Keratinocyte (primary cell): ENCODE measurements at regions not wholly inside any gene's neighbourhood (a gene's known extent, or its start where the extent isn't known, plus 50 kb on each side); places are given as distances from the start of the nearest gene placed in this dataset.

Experiments
- CTCF ChIP-seq, 3 experiments: IDR thresholded peaks in 1 of 3; conservative IDR thresholded peaks in 1 of 3; optimal IDR thresholded peaks in 1 of 3; 2 replicates in 2 of 3; 3 replicates in 1 of 3; pipeline versions ENCODE3 to v1.5.1; 2011; ENCODE audit warnings: low read length in 3 of 3, mild to moderate bottlenecking in 3 of 3, moderate library complexity in 2 of 3, control low read depth in 1 of 3, inconsistent platforms in 1 of 3; ENCODE audit not compliant: insufficient read depth in 2 of 3; ENCODE audit errors: extremely low read depth in 1 of 3
- EZH2 ChIP-seq: IDR thresholded peaks from one replicate; pipeline ENCODE4 v1.6.1; 2012; ENCODE audit warnings: inconsistent platforms, mild to moderate bottlenecking, low read length, moderate library complexity

- no peak for TF ChIP-seq CTCF (optimal IDR thresholded peaks at IDR 0.05 in 1 of 3, IDR thresholded peaks at IDR 0.05 in 1 of 3, conservative IDR thresholded peaks at IDR 0.05 in 1 of 3; ENCODE audit: extremely low read depth in 1 of 3, insufficient read depth in 2 of 3, low read length in 3 of 3)
- no peak for TF ChIP-seq EZH2
Measured at GRCh38 chr10:78726171-78726570, 342.6 kb upstream of the ZMIZ1 start.
